Fibroblast of the conjunctiva (primary cell): ENCODE measurements at regions not wholly inside any gene's neighbourhood (a gene's known extent, or its start where the extent isn't known, plus 50 kb on each side); places are given as distances from the start of the nearest gene placed in this dataset.

Experiments
- DNase-seq: peaks from one replicate; pipeline ENCODE4 v3.0.0-alpha.2; 2010; ENCODE audit warnings: low read depth

DNA sequence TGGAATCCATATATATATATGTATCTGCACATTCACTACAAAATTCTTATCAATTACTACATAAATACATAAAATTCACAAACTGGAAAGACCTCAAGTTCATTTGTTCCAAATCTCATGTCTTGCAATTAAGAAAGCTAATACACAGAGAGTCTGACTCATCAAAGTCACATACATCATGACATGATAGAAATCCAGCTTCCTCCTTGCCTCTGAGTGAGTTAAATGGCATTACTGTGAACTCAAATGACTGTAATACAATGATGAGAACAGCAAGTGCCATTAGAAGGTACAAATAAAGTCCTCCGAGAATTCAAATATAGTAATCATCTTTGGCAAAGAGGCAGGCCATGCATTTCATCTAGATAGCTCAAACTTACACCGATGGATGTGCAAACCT, 55.1 kb upstream of the AGTR1 start:
- no peak for DNase-seq

- peak; percentile 30 for DNase-seq
Measured at GRCh38 chr3:148643389-148643840, 54.3 kb upstream of the AGTR1 start.

DNA sequence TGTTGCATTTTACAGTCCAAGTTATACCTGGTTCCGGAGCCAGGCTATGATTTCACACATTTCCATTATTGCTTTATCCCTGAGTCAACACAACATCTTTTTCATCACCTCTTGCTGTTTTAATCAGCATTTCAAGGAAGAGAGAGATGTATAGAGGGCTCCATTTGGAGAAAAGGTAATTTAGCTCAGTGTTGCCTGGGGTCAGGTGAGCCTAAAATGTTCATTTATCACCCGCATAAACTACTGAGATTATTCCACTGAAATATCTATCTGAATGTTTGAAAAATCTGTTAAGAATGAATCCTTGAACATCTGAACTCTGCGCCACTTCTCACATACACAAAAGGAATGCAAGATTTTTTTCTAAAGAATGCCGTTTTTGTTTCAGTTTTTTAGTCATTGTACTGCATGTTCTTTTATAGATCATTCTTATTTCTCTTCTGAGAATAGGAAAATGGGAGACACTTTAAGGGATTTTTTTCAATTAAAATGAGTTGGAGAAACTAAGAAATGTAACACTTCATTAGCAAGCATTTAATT, 51.5 kb upstream of the AGTR1 start:
- no peak for DNase-seq
